Hepatocyte (in vitro differentiated cells): ENCODE measurements at regions not wholly inside any gene's neighbourhood (a gene's known extent, or its start where the extent isn't known, plus 50 kb on each side); places are given as distances from the start of the nearest gene placed in this dataset.
"Not testable (repeated sequence)": the region's sequence is repeated elsewhere in the genome, so short reads cannot be mapped to it uniquely, and the experiment has no call there.

Experiments
- DNase-seq: peaks from one replicate; pipeline ENCODE4 v3.0.0-alpha.2; 2016; ENCODE audit warnings: low spot score
- H2AFZ ChIP-seq: fragments of 200-600 bp; sonication (generic); 2 replicates; pipeline ENCODE4 v1.6.0; 2016; ENCODE audit warnings: antibody characterized with exemption, mild to moderate bottlenecking
- H3K27ac ChIP-seq: fragments of 200-600 bp; sonication (generic); 2 replicates; pipeline ENCODE4 v1.5.1; 2016; ENCODE audit warnings: mild to moderate bottlenecking
- H3K27me3 ChIP-seq: fragments of 200-600 bp; sonication (generic); 2 replicates; pipeline ENCODE4 v1.6.1; 2016
- H3K36me3 ChIP-seq: fragments of 200-600 bp; sonication (generic); replicated peaks from 2 replicates; pipeline ENCODE4 v1.5.1; 2016; ENCODE audit warnings: low read depth; ENCODE audit not compliant: insufficient read depth
- H3K4me1 ChIP-seq: fragments of 200-600 bp; sonication (generic); 2 replicates; pipeline ENCODE4 v1.5.1; 2016; ENCODE audit warnings: mild to moderate bottlenecking, moderate library complexity; ENCODE audit not compliant: insufficient read depth
- H3K4me2 ChIP-seq: fragments of 200-600 bp; sonication (generic); 2 replicates; pipeline ENCODE4 v1.6.0; 2016
- H3K4me3 ChIP-seq: fragments of 200-600 bp; sonication (generic); 2 replicates; pipeline ENCODE4 v1.5.1; 2016; ENCODE audit warnings: mild to moderate bottlenecking
- H3K79me2 ChIP-seq: fragments of 200-600 bp; sonication (generic); 2 replicates; pipeline ENCODE4 v1.6.0; 2017; ENCODE audit warnings: mild to moderate bottlenecking
- H3K9me2 ChIP-seq: fragments of 200-600 bp; sonication (generic); replicated peaks from 2 replicates; pipeline ENCODE4 v1.6.0; 2017; ENCODE audit warnings: mild to moderate bottlenecking; ENCODE audit not compliant: insufficient read depth
- H3K9me3 ChIP-seq: fragments of 200-600 bp; sonication (generic); 2 replicates; pipeline ENCODE4 v1.5.1; 2016; ENCODE audit warnings: low read depth, mild to moderate bottlenecking
- H4K20me1 ChIP-seq: fragments of 200-600 bp; sonication (generic); 2 replicates; pipeline ENCODE4 v1.6.0; 2016; ENCODE audit warnings: mild to moderate bottlenecking; ENCODE audit not compliant: insufficient read depth, poor library complexity, severe bottlenecking
- CTCF ChIP-seq: fragments of 200-600 bp; sonication (generic); IDR thresholded peaks from 2 replicates; pipeline ENCODE4 v1.5.1; 2016; ENCODE audit warnings: antibody characterized with exemption, mild to moderate bottlenecking; ENCODE audit not compliant: poor library complexity
- EZH2 ChIP-seq: fragments of 200-600 bp; sonication (generic); IDR thresholded peaks from 2 replicates; pipeline ENCODE4 v1.6.1; 2016; ENCODE audit warnings: antibody characterized with exemption, mild to moderate bottlenecking, borderline replicate concordance
- EZH2phosphoT487 ChIP-seq: fragments of 200-600 bp; sonication (generic); IDR thresholded peaks from one replicate; pipeline ENCODE4 v1.6.1; 2018; ENCODE audit warnings: antibody characterized with exemption, mild to moderate bottlenecking, low read depth, moderate library complexity; ENCODE audit not compliant: unreplicated experiment, severe bottlenecking
- WGBS: methylation state at CpG from one replicate; pipeline ENCODE4 v1.1.6; 2016; ENCODE audit warnings: low lambda C conversion rate; ENCODE audit errors: missing lambda C conversion rate; 5-methylcytosine and 5-hydroxymethylcytosine counted together

- no peak for DNase-seq
- Histone ChIP-seq H3K36me3 (no peaks in the 10 kb centered on the region), H3K27me3 (no peaks in the 10 kb centered on the region), H3K9me2 (no peaks in the 10 kb centered on the region), H3K4me1 (no peaks in the 10 kb centered on the region), H3K4me3 (no peak overlapping the region), H3K79me2 (no peaks in the 10 kb centered on the region), H3K4me2 (no peak overlapping the region), H2AFZ (no peak overlapping the region), H3K27ac (no peak overlapping the region), H4K20me1 (no peaks in the 10 kb centered on the region), H3K9me3 (no peaks in the 10 kb centered on the region)
- 87% methylated on average over 2 of the region's 2 CpGs for WGBS
- TF ChIP-seq EZH2phosphoT487, result no peak
- no peak for TF ChIP-seq CTCF
- no peak for TF ChIP-seq EZH2
Measured at GRCh38 chrX:148290041-148290440, 210.4 kb upstream of the AFF2 start.

GRCh38 chrX:148290931-148291330, 209.5 kb upstream of the AFF2 start:
- Histone ChIP-seq H3K4me2 (no peak overlapping the region), H3K79me2 (no peaks in the 10 kb centered on the region), H3K4me3 (no peak overlapping the region), H2AFZ (no peak overlapping the region), H3K4me1 (no peaks in the 10 kb centered on the region), H3K36me3 (no peaks in the 10 kb centered on the region), H4K20me1 (no peaks in the 10 kb centered on the region), H3K27me3 (no peaks in the 10 kb centered on the region), H3K27ac (no peak overlapping the region), H3K9me2 (no peaks in the 10 kb centered on the region), H3K9me3 (no peaks in the 10 kb centered on the region)
- WGBS, result 96% methylated on average over 1 of the region's 1 CpG
- no peak for DNase-seq
- TF ChIP-seq EZH2 (no peak), CTCF (no peak), EZH2phosphoT487 (no peak)

GRCh38 chrX:148298737-148299136, 201.7 kb upstream of the AFF2 start:
- Histone ChIP-seq H3K27ac (no peak overlapping the region), H3K79me2 (no peaks in the 10 kb centered on the region), H4K20me1 (no peaks in the 10 kb centered on the region), H3K4me2 (no peak overlapping the region), H3K4me3 (no peak overlapping the region), H3K9me2 (no peaks in the 10 kb centered on the region), H3K9me3 (no peaks in the 10 kb centered on the region), H3K36me3 (no peaks in the 10 kb centered on the region), H3K27me3 (no peaks in the 10 kb centered on the region), H2AFZ (no peak overlapping the region), H3K4me1 (no peaks in the 10 kb centered on the region)
- TF ChIP-seq CTCF (no peak), EZH2 (no peak), EZH2phosphoT487 (no peak)
- DNase-seq, result no peak
- WGBS, result 87% methylated on average over 2 of the region's 2 CpGs

GRCh38 chrX:148305214-148305613, 195.2 kb upstream of the AFF2 start:
- not testable (repeated sequence) for H3K27ac ChIP-seq, H3K27me3 ChIP-seq, H3K9me3 ChIP-seq, H3K79me2 ChIP-seq, H3K9me2 ChIP-seq, H4K20me1 ChIP-seq, H3K36me3 ChIP-seq, H3K4me1 ChIP-seq, H3K4me3 ChIP-seq, H2AFZ ChIP-seq, DNase-seq, H3K4me2 ChIP-seq
- WGBS, result 82% methylated on average over 9 of the region's 9 CpGs
